ENCODE measurements at regions not wholly inside any gene's neighbourhood (a gene's known extent, or its start where the extent isn't known, plus 50 kb on each side); places are given as distances from the start of the nearest gene placed in this dataset.

DNA sequence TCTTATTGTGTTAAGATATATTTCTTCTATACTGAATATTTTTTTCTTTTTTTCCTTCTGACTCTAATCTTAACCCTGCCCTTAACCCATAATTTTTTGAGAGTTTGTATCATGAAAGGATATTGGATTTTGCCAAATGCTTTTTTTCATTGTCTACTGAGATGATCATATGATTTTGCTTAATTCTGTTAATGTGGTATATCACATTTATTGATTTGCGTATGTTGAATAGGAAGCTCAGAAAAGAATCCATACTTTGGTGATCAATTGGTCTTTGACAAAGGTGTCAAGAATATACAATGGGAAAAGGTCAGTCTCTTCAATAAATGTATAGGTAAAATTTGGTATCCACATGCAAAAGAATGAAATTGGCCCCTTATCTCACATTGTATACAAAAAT lies 588.8 kb upstream of the ADGRB3 start:
- ATAC-seq (ENCODE audit: low read depth) (no peak), DNase-seq (no peak)
- Mint-ChIP-seq H3K36me3 (no peaks in the 10 kb centered on the region), H3K4me3 (no peak overlapping the region), H3K27me3 (no peaks in the 10 kb centered on the region), H3K9me3 (peaks cover 1% of the 10 kb centered on the region), H3K27ac (no peak overlapping the region), H3K4me1 (no peaks in the 10 kb centered on the region)
- POLR2A ChIA-PET: no interaction called here

DNA sequence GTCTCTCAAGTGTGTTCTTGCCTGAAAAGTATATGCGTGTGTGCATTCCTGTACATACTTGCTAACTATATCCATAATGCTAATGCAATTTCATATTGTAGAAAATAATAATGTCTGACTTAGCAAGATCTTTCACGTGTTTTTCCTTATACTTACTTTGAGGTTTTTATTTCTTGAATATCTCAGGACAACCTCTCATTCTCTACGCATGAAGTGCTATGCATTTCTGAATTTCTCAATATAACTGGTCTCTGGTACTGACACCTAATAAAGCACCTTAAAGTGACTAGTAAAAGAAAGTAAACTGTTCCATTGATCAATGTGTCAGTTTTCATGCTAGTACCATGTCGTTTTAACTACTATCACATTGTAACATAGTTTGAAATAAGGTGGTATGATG lies 589.9 kb upstream of the ADGRB3 start:
- H3K36me3 Mint-ChIP-seq: no peaks in the 10 kb centered on the region
- H3K27me3 Mint-ChIP-seq: no peaks in the 10 kb centered on the region
- peaks cover 3% of the 10 kb centered on the region for H3K9me3 Mint-ChIP-seq
- no peak overlapping the region for H3K4me3 Mint-ChIP-seq
- POLR2A ChIA-PET: no interaction called here
- H3K27ac Mint-ChIP-seq: no peak overlapping the region
- H3K4me1 Mint-ChIP-seq: no peaks in the 10 kb centered on the region
- no peak for DNase-seq
- no peak for ATAC-seq (ENCODE audit: low read depth)

DNA sequence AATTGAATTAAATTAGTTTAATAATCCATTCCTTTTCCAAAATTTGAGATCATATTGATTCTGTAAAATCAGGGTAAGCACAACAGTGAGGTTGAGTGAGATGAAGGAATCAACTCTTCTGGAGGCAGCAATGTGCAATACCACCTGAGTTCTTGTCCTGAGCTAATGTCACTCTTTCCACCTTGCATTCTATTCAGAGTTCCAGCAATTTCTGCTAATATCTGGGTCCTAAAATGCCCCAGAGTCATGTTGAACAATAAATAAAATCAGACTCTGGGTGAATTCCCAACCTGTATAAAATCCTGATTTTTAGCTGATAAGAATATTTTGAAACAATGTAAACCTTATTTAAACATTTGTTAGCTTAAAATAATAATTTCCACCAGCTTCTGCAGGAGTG lies 590.8 kb upstream of the ADGRB3 start:
- POLR2A ChIA-PET: no interaction called here
- Mint-ChIP-seq H3K36me3 (no peaks in the 10 kb centered on the region), H3K4me1 (no peaks in the 10 kb centered on the region), H3K27me3 (no peaks in the 10 kb centered on the region), H3K9me3 (peaks cover 3% of the 10 kb centered on the region), H3K4me3 (no peak overlapping the region), H3K27ac (no peak overlapping the region)
- DNase-seq (no peak), ATAC-seq (ENCODE audit: low read depth) (no peak)

DNA sequence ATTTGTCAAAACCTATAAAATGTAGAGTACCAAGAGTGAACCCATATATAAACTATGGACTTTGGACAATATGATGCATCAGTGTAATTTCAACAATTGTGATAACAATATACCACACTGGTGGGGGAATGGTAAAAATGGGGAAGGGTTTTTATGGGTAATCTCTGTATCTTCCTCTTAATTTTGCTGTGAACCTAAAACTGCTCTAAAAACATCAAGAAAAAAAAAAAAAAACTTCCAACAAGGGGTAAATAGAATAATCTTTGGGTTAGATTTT lies 592.0 kb upstream of the ADGRB3 start:
- no peaks in the 10 kb centered on the region for H3K27me3 Mint-ChIP-seq
- no peaks in the 10 kb centered on the region for H3K4me1 Mint-ChIP-seq
- H3K27ac Mint-ChIP-seq: no peak overlapping the region
- H3K36me3 Mint-ChIP-seq: no peaks in the 10 kb centered on the region
- POLR2A ChIA-PET: no interaction called here
- H3K4me3 Mint-ChIP-seq: no peak overlapping the region
- peaks cover 3% of the 10 kb centered on the region for H3K9me3 Mint-ChIP-seq
- ATAC-seq (ENCODE audit: low read depth) (no peak), DNase-seq (no peak)

DNA sequence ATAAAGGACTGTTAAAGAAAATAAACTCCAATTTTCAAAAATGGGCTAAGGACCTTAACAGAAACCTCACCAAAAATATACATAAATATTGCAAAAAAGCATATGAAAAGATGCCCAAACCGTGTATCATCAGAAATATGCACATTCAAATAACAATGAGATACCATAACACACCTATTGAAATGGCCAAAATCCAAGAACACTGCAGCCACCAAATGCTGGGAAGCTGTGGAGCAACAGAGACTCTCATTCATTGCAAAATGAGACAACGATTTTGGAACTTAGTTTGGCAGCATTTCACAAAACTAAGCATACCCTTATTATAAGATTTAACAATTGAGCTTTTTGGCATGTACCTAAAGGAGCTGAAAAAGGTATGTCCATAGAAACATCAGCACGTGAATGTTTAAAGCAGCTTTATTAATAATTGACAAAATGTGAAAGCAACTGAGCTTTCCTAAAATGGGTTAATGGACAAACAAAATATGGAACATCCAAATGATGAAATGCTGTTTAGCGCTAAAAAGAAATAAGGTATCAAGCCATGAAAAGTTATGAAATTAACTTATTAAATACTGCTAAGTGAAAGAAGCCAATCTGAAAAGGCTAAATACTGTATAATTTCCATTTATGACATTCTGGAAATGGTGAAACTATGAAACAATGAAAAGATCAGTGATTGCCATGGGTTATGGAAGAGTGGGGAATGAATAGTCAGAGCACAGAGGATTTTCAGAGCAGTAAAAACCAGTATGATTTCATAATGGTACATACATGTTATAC lies 592.6 kb upstream of the ADGRB3 start:
- DNase-seq (no peak), ATAC-seq (ENCODE audit: low read depth) (no peak)
- Mint-ChIP-seq H3K27me3 (no peaks in the 10 kb centered on the region), H3K27ac (no peak overlapping the region), H3K36me3 (no peaks in the 10 kb centered on the region), H3K4me1 (no peaks in the 10 kb centered on the region), H3K9me3 (peaks cover 3% of the 10 kb centered on the region), H3K4me3 (no peak overlapping the region)
- POLR2A ChIA-PET: no interaction called here

DNA sequence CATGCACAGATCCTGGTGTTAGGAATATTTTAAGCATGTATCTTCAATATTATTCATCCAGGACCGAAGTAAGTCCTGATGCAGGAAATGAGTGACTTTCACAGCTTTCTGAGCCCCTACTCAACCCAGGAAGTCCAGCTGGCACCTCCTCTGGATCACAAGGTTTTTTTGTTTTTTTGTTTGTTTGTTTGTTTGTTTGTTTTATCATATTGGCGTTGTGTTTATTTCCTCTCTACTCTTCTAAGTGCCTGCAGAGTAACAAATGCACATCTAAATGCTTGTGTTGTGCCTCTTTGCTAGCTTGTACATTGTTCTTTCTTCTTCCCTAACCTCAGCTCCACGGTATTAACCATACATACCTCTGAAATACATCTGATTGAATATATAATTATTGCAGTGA lies 594.3 kb upstream of the ADGRB3 start:
- Mint-ChIP-seq H3K27ac (no peak overlapping the region), H3K27me3 (no peaks in the 10 kb centered on the region), H3K9me3 (peaks cover 2% of the 10 kb centered on the region), H3K4me1 (no peaks in the 10 kb centered on the region), H3K4me3 (peak overlapping the region; percentile 39), H3K36me3 (no peaks in the 10 kb centered on the region)
- POLR2A ChIA-PET: no interaction called here
- DNase-seq (no peak), ATAC-seq (ENCODE audit: low read depth) (no peak)

DNA sequence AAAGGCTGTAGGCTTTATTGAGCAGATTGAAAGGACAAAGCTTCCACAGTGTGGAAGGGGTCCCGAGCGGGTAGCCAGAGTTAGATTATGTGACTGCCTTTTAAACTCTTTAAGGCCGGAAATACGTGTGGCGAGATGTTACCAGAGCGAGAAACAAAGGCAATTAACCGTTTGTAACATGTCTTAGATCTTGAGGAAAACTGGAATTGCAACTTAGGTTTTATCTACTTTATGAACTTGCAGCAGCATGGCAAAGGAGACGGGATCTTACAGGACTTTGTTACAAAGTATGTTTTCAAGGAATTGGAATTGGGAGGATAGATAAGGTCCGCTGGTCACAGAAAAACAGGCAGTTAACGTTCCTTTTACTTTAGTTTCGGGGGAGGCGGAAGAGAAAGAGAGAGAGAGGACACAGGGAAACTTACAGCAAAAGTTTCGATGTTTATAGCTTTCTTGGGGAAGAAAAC lies 594.7 kb upstream of the ADGRB3 start:
- no peaks in the 10 kb centered on the region for H3K36me3 Mint-ChIP-seq
- POLR2A ChIA-PET: no interaction called here
- peak overlapping the region; percentile 39 for H3K4me3 Mint-ChIP-seq
- no peaks in the 10 kb centered on the region for H3K27me3 Mint-ChIP-seq
- no peak for DNase-seq
- no peak overlapping the region for H3K27ac Mint-ChIP-seq
- peaks cover 2% of the 10 kb centered on the region for H3K9me3 Mint-ChIP-seq
- no peaks in the 10 kb centered on the region for H3K4me1 Mint-ChIP-seq
- no peak for ATAC-seq (ENCODE audit: low read depth)

DNA sequence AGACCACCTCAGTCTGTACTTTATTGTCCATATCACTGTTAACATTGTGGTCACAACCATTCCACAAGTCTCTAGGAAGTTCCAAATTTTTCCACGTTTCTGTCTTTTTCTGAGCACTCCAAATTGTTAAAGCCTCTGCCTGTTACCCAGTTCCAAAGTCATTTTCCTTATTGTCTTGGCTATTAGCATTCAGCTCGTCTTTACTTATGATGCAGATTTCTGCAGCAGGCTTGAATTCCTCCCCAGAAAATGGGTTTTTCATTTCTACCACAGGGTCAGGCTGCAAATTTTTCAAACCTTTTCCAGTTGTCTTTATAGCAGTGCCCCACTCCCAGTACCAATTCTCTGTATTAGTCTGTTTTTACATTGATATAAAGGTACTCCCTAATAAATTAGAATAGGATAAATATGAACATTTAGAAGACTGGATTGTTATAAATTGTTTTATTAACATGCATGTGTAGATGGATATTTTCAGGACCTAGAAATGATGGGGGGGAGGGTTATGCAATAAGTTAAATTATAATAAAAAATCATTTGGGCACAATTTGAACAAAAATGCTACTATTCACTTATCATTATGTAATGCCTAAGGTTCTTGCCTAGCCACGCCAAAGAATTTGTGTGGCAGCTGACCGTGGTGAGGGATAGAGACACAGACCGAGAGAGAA lies 595.3 kb upstream of the ADGRB3 start:
- no peak for ATAC-seq (ENCODE audit: low read depth)
- H3K27ac Mint-ChIP-seq: no peak overlapping the region
- H3K27me3 Mint-ChIP-seq: no peaks in the 10 kb centered on the region
- no peaks in the 10 kb centered on the region for H3K36me3 Mint-ChIP-seq
- no peaks in the 10 kb centered on the region for H3K4me1 Mint-ChIP-seq
- POLR2A ChIA-PET: no interaction called here
- H3K4me3 Mint-ChIP-seq: no peak overlapping the region
- H3K9me3 Mint-ChIP-seq: peaks cover 2% of the 10 kb centered on the region
- no peak for DNase-seq

DNA sequence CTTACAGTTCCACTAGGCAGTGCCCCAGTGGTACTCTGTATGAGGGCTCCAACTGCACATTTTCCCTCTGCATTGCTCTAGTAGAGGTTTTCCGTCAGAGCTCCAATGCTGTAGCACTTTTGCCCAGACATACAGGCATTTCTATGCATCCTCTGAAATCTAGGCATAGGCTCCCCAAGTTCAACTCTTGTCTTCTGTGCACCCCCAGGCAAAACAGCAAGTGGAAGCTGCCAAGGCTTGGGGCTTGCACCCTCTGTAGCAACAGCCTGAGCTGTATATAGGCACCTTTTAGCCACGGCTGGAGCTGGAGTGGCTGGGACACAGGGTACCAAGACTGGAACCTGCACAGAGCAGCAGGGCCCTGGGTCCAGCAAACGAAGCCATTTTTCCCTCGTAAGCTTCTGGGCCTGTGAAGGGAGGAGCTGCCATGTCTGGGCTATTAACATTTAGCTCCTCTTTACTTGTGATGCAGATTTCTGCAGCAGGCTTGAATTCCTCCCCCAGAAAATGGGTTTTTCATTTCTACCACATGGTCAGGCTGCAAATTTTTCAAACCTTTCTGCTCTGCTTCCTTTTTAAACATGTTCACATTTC lies 596.2 kb upstream of the ADGRB3 start:
- no peak overlapping the region for H3K27ac Mint-ChIP-seq
- POLR2A ChIA-PET: no interaction called here
- peaks cover 2% of the 10 kb centered on the region for H3K9me3 Mint-ChIP-seq
- no peak overlapping the region for H3K4me3 Mint-ChIP-seq
- no peaks in the 10 kb centered on the region for H3K36me3 Mint-ChIP-seq
- no peaks in the 10 kb centered on the region for H3K27me3 Mint-ChIP-seq
- DNase-seq (no peak), ATAC-seq (ENCODE audit: low read depth) (no peak)
- no peaks in the 10 kb centered on the region for H3K4me1 Mint-ChIP-seq

DNA sequence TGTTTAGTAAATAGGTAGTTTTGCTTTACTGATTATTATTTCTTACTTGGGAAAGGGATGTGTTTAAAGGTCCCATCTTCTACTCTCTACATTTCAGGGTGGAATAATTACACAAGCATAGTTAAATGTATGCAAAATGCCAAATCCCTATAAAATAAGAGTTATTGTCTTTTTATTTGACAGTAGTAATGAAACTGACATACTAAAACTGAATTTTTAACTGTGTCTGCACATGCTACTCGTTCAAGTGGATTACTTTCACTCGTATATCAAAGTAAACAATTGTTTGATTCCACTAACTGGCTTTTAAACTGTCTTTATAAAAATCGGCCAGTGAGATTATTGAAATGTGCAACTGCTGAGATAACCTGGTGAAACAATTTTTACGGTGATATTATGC lies 602.9 kb upstream of the ADGRB3 start:
- H3K27me3 Mint-ChIP-seq: no peaks in the 10 kb centered on the region
- H3K27ac Mint-ChIP-seq: no peak overlapping the region

DNA sequence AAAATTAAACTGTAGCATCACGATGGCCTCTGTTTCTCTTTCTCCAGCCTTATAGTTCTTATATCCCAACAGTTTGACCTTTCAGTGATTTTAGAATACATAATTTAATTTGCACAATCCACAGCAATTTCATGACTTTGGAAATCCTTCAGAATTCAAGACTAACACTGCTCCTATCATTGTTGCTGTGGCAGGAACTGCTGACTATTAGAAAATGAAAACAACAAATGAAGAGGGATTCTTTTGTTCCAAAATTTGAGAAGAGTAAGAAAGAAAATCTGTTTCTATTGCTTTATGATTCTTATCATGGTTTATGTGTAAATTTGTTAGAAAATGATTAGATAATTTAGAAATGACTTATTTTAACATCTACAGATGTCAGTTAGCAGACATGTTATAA lies 604.0 kb upstream of the ADGRB3 start:
- POLR2A ChIA-PET: no interaction called here
- no peak overlapping the region for H3K27ac Mint-ChIP-seq
- DNase-seq (no peak), ATAC-seq (ENCODE audit: low read depth) (no peak)
- H3K36me3 Mint-ChIP-seq: no peaks in the 10 kb centered on the region
- H3K9me3 Mint-ChIP-seq: no peaks in the 10 kb centered on the region
- no peaks in the 10 kb centered on the region for H3K4me1 Mint-ChIP-seq
- H3K27me3 Mint-ChIP-seq: no peaks in the 10 kb centered on the region
- no peak overlapping the region for H3K4me3 Mint-ChIP-seq

More for the DNA sequence above, 602.9 kb upstream of the ADGRB3 start:
- no peaks in the 10 kb centered on the region for H3K4me1 Mint-ChIP-seq
- no peaks in the 10 kb centered on the region for H3K9me3 Mint-ChIP-seq
- POLR2A ChIA-PET: no interaction called here
- no peaks in the 10 kb centered on the region for H3K36me3 Mint-ChIP-seq
- ATAC-seq (ENCODE audit: low read depth) (no peak), DNase-seq (no peak)
- H3K4me3 Mint-ChIP-seq: no peak overlapping the region

DNA sequence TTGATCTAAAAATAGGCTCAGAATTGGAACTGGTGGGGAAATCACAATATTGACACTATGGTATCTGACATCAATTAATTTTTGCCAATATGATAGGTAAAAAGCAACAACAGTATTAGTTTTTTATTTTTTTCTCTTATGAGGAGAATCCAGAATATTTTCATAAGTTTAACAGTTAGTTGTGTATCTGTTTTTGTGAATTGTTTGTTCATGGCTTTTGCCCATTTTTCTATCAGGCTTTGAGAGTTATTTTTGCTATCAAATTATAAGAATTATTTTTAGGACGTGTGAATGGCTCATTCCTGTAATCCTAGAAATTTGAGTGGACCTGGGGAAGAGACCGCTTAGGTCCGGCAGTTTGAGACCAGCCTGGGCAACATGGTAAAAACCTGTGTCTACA lies 608.6 kb upstream of the ADGRB3 start:
- H3K36me3 Mint-ChIP-seq: no peaks in the 10 kb centered on the region
- POLR2A ChIA-PET: no interaction called here
- H3K27me3 Mint-ChIP-seq: no peaks in the 10 kb centered on the region
- no peak for ATAC-seq (ENCODE audit: low read depth)
- no peaks in the 10 kb centered on the region for H3K4me1 Mint-ChIP-seq
- peaks cover 3% of the 10 kb centered on the region for H3K9me3 Mint-ChIP-seq
- DNase-seq: no peak
- H3K4me3 Mint-ChIP-seq: no peak overlapping the region
- H3K27ac Mint-ChIP-seq: no peak overlapping the region

DNA sequence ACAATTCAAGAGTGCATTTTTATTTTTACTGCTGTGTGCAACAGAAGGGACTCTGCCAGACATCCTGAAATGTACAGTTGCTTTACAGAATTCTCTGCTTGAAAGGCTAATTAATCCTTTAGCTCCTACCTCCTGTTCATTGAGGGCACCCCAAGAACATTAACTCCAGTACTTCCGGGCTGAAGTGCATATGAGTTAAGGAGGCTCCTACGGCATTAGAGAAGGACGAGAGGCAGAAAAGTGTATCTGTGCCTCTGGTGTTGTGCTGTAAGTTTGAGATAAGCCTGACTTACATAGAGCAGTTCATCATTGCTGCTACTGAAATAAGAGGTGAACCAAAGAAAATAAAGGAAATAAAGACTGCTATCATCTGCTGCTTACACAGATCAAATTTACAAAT lies 609.3 kb upstream of the ADGRB3 start:
- H3K9me3 Mint-ChIP-seq: peaks cover 3% of the 10 kb centered on the region
- ATAC-seq (ENCODE audit: low read depth) (no peak), DNase-seq (no peak)
- H3K27me3 Mint-ChIP-seq: no peaks in the 10 kb centered on the region
- no peaks in the 10 kb centered on the region for H3K4me1 Mint-ChIP-seq
- no peaks in the 10 kb centered on the region for H3K36me3 Mint-ChIP-seq
- H3K27ac Mint-ChIP-seq: no peak overlapping the region
- POLR2A ChIA-PET: no interaction called here
- H3K4me3 Mint-ChIP-seq: no peak overlapping the region

DNA sequence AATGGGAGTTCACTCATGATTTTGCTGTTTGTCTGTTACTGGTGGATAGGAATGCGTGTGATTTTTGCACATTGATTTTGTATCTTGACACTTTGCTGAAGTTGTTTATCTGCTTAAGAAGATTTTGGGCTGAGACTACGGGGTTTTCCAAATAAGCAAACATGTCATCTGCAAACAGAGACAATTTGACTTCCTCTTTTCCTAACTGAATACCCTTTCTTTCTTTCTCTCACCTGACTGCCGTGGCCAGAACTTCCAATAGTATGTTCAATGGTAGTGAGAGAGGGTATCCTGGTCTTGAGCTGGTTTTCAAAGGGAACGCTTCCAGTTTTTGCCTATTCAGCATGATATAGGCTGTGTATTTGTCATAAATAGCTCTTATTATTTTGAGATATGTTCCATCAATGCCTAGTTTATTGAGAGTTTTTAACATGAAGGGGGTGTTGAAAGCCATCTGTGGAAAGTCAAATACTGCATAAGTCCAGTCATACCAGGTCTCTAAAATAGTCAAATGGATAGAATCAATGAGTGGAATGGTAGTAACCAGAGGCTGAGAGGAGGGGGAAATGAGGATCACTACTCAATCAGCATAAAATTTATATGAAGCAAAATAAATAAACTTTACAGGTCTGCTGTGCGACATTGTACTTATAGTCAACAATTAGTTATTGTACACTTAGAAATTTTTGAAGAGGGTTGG lies 610.4 kb upstream of the ADGRB3 start:
- H3K27me3 Mint-ChIP-seq: no peaks in the 10 kb centered on the region
- H3K4me1 Mint-ChIP-seq: no peaks in the 10 kb centered on the region
- H3K27ac Mint-ChIP-seq: no peak overlapping the region
- H3K36me3 Mint-ChIP-seq: no peaks in the 10 kb centered on the region
- no peak overlapping the region for H3K4me3 Mint-ChIP-seq
- POLR2A ChIA-PET: no interaction called here
- ATAC-seq (ENCODE audit: low read depth): no peak
- DNase-seq: no peak
- peaks cover 3% of the 10 kb centered on the region for H3K9me3 Mint-ChIP-seq
